LNCaP clone FGC (cell line): ENCODE measurements at regions not wholly inside any gene's neighbourhood (a gene's known extent, or its start where the extent isn't known, plus 50 kb on each side); places are given as distances from the start of the nearest gene placed in this dataset.

Source experiments
- DNase-seq: peaks from one replicate; pipeline ENCODE4 v3.0.0-alpha.2; 2011; ENCODE audit warnings: low read depth
- H3K4me3 ChIP-seq: 2 replicates; pipeline ENCODE4 v1.5.1; 2011; ENCODE audit warnings: mild to moderate bottlenecking, low read depth, low read length, control low read depth
- CTCF ChIP-seq: IDR thresholded peaks from 2 replicates; pipeline ENCODE4 v1.5.1; 2012; ENCODE audit warnings: mild to moderate bottlenecking; ENCODE audit not compliant: control insufficient read depth, insufficient read depth; ENCODE audit errors: extremely low read depth

- H3K4me3 ChIP-seq, result no peak overlapping the region
- TF ChIP-seq CTCF, result no peak
- no peak for DNase-seq
These were observed 183.1 kb downstream of the PHLDA1 start for GRCh38 chr12:75848431-75848925.

- no peak for DNase-seq
- no peak overlapping the region for H3K4me3 ChIP-seq
- no peak for TF ChIP-seq CTCF
These were observed 185.5 kb downstream of the PHLDA1 start for GRCh38 chr12:75846102-75846501.

- no peak for TF ChIP-seq CTCF
- H3K4me3 ChIP-seq, result no peak overlapping the region
- no peak for DNase-seq
These were observed 186.6 kb downstream of the PHLDA1 start for GRCh38 chr12:75844985-75845384.

- TF ChIP-seq CTCF, result no peak
- DNase-seq, result no peak
- no peak overlapping the region for H3K4me3 ChIP-seq
These were observed 187.4 kb downstream of the PHLDA1 start for GRCh38 chr12:75844049-75844770.

GRCh38 chr12:75842090-75842489 is 189.5 kb downstream of the PHLDA1 start:
- no peak overlapping the region for H3K4me3 ChIP-seq

GRCh38 chr12:75840994-75841355 is 190.6 kb downstream of the PHLDA1 start:
- DNase-seq, result no peak
- TF ChIP-seq CTCF, result no peak
- no peak overlapping the region for H3K4me3 ChIP-seq

More at GRCh38 chr12:75842090-75842489, 189.5 kb downstream of the PHLDA1 start:
- no peak for TF ChIP-seq CTCF
- DNase-seq, result no peak

- DNase-seq, result no peak
- TF ChIP-seq CTCF, result no peak
- no peak overlapping the region for H3K4me3 ChIP-seq
These were observed 193.3 kb downstream of the PHLDA1 start for GRCh38 chr12:75838309-75838708.
